Esophagus muscularis mucosa (tissue), 4 donors: ENCODE measurements at regions not wholly inside any gene's neighbourhood (a gene's known extent, or its start where the extent isn't known, plus 50 kb on each side); places are given as distances from the start of the nearest gene placed in this dataset.

Source experiments
- EP300 ChIP-seq: sonication (generic); formaldehyde crosslinking; IDR thresholded peaks from one replicate; pipeline ENCODE4 v1.6.1; 2017; ENCODE audit warnings: antibody characterized with exemption
- POLR2A ChIP-seq: fragments of 450-650 bp; IDR thresholded peaks from one replicate; pipeline ENCODE4 v1.6.1; 2017; ENCODE audit warnings: antibody characterized with exemption, moderate library complexity, mild to moderate bottlenecking, low read depth
- POLR2AphosphoS5 ChIP-seq, 2 donors: sonication (generic); formaldehyde crosslinking; IDR thresholded peaks; one replicate each; pipeline ENCODE4 v1.6.1; 2017; ENCODE audit warnings: antibody characterized with exemption in 2 of 2
- TF ChIP-seq, protein P1 (sequence below), 3 experiments: fragments of 200-600 bp in 2 of 3; fragments of 450-650 bp in 1 of 3; sonication (generic) in 2 of 3; IDR thresholded peaks; one replicate each; pipeline ENCODE4 v1.5.1; 2017 to 2019; ENCODE audit warnings: antibody characterized with exemption in 3 of 3, mild to moderate bottlenecking in 2 of 3, moderate library complexity in 1 of 3

DNA sequence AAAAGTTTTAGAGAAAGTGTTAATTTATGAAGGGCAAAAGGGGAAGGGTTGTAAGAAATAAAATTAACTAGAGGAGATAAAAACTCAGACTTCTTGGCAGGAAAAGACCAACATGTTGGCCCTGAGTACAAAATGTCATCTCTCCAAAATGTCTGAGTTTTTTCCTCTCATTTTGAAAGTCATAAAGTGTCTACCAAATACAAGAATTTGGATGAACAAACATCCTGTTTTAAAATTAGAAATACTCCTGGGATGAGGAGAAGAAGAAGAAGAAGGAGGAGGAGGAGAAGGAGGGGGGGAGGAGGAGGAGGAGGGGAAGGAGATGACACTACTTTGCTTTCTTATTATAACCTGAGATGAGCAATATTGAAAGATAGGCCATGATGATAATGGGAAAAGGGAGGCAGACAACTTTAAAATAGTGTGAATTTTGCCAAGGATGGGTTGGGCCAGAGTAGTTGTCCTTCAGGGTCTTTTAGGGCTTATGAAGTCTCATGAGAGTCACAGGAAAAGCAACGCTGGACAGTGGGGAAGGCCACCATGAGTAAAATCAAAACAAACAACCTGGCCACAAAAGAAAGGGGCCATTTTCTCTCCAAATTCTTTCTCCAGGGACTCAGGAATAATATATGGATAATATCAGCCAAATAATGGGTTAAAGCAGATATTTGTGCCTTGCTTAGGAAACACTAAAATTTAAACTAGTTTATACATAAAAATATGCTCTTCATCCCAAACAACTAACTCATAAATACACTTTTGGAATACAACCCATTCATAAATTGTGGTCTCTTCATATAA is 632.9 kb downstream of the EPHA3 start:
- TF ChIP-seq, protein P1, sequence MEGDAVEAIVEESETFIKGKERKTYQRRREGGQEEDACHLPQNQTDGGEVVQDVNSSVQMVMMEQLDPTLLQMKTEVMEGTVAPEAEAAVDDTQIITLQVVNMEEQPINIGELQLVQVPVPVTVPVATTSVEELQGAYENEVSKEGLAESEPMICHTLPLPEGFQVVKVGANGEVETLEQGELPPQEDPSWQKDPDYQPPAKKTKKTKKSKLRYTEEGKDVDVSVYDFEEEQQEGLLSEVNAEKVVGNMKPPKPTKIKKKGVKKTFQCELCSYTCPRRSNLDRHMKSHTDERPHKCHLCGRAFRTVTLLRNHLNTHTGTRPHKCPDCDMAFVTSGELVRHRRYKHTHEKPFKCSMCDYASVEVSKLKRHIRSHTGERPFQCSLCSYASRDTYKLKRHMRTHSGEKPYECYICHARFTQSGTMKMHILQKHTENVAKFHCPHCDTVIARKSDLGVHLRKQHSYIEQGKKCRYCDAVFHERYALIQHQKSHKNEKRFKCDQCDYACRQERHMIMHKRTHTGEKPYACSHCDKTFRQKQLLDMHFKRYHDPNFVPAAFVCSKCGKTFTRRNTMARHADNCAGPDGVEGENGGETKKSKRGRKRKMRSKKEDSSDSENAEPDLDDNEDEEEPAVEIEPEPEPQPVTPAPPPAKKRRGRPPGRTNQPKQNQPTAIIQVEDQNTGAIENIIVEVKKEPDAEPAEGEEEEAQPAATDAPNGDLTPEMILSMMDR (IDR thresholded peaks at IDR 0.05): no peak
- TF ChIP-seq EP300 (no peak), POLR2AphosphoS5 (IDR thresholded peaks at IDR 0.05) (no peak), POLR2A (no peak)
